ENCODE measurements at regions not wholly inside any gene's neighbourhood (a gene's known extent, or its start where the extent isn't known, plus 50 kb on each side); places are given as distances from the start of the nearest gene placed in this dataset.

- no peaks in the 10 kb centered on the region for H3K36me3 ChIP-seq
- H3K27me3 ChIP-seq, result no peaks in the 10 kb centered on the region
- DNase-seq (peak in 1 of 6 donors; percentile 32), FAIRE-seq (no peak), ATAC-seq (peak; percentile 57 to 82 (median 72))
- no peaks in the 10 kb centered on the region for H3K4me1 ChIP-seq
- TF ChIP-seq CTCF (IDR thresholded peaks at IDR 0.05), result no peak
- no peaks in the 10 kb centered on the region for H3K9me3 ChIP-seq
- no peak overlapping the region for H3K4me3 ChIP-seq
- intact Hi-C loops (cut with DNase I), result no loop called here
- H3K27ac ChIP-seq, result peak overlapping the region in 3 of 4 donors; percentile 16 to 37 (median 18)
- WGBS, 2 donors, result 17 to 18% methylated on average over 8 of the region's 8 CpGs
Observed at GRCh38 chr7:124459101-124460055, 306.2 kb downstream of the GPR37 start.

GRCh38 chr7:124457841-124458240 is 307.8 kb downstream of the GPR37 start:
- no peak for ATAC-seq
- Histone ChIP-seq H3K4me1 (no peaks in the 10 kb centered on the region), H3K9me3 (no peaks in the 10 kb centered on the region), H3K27ac (no peak overlapping the region), H3K4me3 (no peak overlapping the region), H3K36me3 (no peaks in the 10 kb centered on the region), H3K27me3 (no peaks in the 10 kb centered on the region)
- no peak for TF ChIP-seq CTCF (IDR thresholded peaks at IDR 0.05)
- intact Hi-C loops (cut with DNase I), result no loop called here
- 88 to 97% methylated on average over 3 of the region's 3 CpGs for WGBS, 2 donors
- no peak for DNase-seq
- no peak for FAIRE-seq

GRCh38 chr7:124456286-124456685 is 309.3 kb downstream of the GPR37 start:
- DNase-seq, result no peak
- TF ChIP-seq CTCF (IDR thresholded peaks at IDR 0.05), result no peak
- 79% methylated on average over 3 of the region's 3 CpGs for WGBS, 2 donors
- H3K27ac ChIP-seq, result no peak overlapping the region
- no peaks in the 10 kb centered on the region for H3K9me3 ChIP-seq
- H3K4me1 ChIP-seq, result no peaks in the 10 kb centered on the region
- intact Hi-C loops (cut with DNase I), result no loop called here
- no peak for ATAC-seq
- H3K4me3 ChIP-seq, result no peak overlapping the region
- no peaks in the 10 kb centered on the region for H3K27me3 ChIP-seq
- H3K36me3 ChIP-seq, result no peaks in the 10 kb centered on the region
- no peak for FAIRE-seq

- no peaks in the 10 kb centered on the region for H3K9me3 ChIP-seq
- no peaks in the 10 kb centered on the region for H3K36me3 ChIP-seq
- WGBS, 2 donors, result 65 to 73% methylated on average over 4 of the region's 4 CpGs
- intact Hi-C loops (cut with DNase I), result no loop called here
- no peaks in the 10 kb centered on the region for H3K4me1 ChIP-seq
- H3K27ac ChIP-seq, result no peak overlapping the region
- DNase-seq (no peak), ATAC-seq (no peak), FAIRE-seq (no peak)
- no peak overlapping the region for H3K4me3 ChIP-seq
- H3K27me3 ChIP-seq, result no peaks in the 10 kb centered on the region
- TF ChIP-seq CTCF (IDR thresholded peaks at IDR 0.05), result no peak
Observed at GRCh38 chr7:124452186-124452585, 313.4 kb downstream of the GPR37 start.

- DNase-seq (no peak), ATAC-seq (no peak), FAIRE-seq (no peak)
- WGBS, 2 donors, result 78 to 79% methylated on average over 1 of the region's 1 CpG
- no peak overlapping the region for H3K4me3 ChIP-seq
- no peaks in the 10 kb centered on the region for H3K36me3 ChIP-seq
- intact Hi-C loops (cut with DNase I), result no loop called here
- TF ChIP-seq CTCF (IDR thresholded peaks at IDR 0.05), result no peak
- no peak overlapping the region for H3K27ac ChIP-seq
- H3K9me3 ChIP-seq, result no peaks in the 10 kb centered on the region
- no peaks in the 10 kb centered on the region for H3K27me3 ChIP-seq
- no peaks in the 10 kb centered on the region for H3K4me1 ChIP-seq
Observed at GRCh38 chr7:124449896-124450295, 315.7 kb downstream of the GPR37 start.

Measured in pancreas (tissue), 10 donors.